MM.1S (cell line): ENCODE measurements at regions not wholly inside any gene's neighbourhood (a gene's known extent, or its start where the extent isn't known, plus 50 kb on each side); places are given as distances from the start of the nearest gene placed in this dataset.

ENCODE experiments used
- CTCF ChIP-seq: fragments of 300-600 bp; sonication (generic); IDR thresholded peaks from 2 replicates; pipeline ENCODE4 v1.5.1; 2016; ENCODE audit warnings: antibody characterized with exemption, low read length, mixed read lengths
- EZH2 ChIP-seq: fragments of 300-600 bp; sonication (generic); optimal IDR thresholded peaks from 2 replicates; pipeline ENCODE3; 2017; ENCODE audit warnings: low read depth, mild to moderate bottlenecking, antibody characterized with exemption, low read length, mixed read lengths
- EZH2phosphoT487 ChIP-seq: fragments of 300-600 bp; sonication (generic); IDR thresholded peaks from 2 replicates; pipeline ENCODE4 v1.6.1; 2018; ENCODE audit warnings: antibody characterized with exemption, low read length

GRCh38 chr3:30467596-30468238, 138.7 kb upstream of the TGFBR2 start:
- TF ChIP-seq CTCF = no peak
- no peak for TF ChIP-seq EZH2
- no peak for TF ChIP-seq EZH2phosphoT487
